HG02763 (cell line): ENCODE measurements at regions not wholly inside any gene's neighbourhood (a gene's known extent, or its start where the extent isn't known, plus 50 kb on each side); places are given as distances from the start of the nearest gene placed in this dataset.

Experiments used
- ATAC-seq: cut with Tn5 transposase; IDR thresholded peaks from one replicate; pipeline ENCODE4 v1.9.1; 2021; ENCODE audit warnings: mild to moderate bottlenecking, moderate library complexity; ENCODE audit not compliant: unreplicated experiment

DNA sequence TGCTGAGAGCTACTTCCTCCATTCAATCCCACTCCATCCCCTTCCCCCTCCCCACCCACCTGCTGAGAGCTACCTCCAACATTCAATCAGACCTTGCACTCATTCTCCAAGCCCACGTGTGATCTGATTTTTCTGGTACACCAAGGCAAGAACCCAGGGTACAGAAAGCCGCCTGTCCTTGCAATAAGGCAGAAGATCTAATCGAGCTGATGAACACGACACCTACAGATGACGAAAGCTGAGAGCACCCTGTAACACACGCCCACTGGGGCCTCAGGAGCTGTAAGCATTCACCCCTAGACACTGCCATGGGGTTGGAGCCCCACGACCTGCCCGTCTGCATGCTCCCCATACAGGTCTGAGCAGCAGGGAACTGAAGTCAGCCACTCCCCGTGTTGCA, 58.3 kb downstream of the TRIML1 start:
- ATAC-seq, result no peak

DNA sequence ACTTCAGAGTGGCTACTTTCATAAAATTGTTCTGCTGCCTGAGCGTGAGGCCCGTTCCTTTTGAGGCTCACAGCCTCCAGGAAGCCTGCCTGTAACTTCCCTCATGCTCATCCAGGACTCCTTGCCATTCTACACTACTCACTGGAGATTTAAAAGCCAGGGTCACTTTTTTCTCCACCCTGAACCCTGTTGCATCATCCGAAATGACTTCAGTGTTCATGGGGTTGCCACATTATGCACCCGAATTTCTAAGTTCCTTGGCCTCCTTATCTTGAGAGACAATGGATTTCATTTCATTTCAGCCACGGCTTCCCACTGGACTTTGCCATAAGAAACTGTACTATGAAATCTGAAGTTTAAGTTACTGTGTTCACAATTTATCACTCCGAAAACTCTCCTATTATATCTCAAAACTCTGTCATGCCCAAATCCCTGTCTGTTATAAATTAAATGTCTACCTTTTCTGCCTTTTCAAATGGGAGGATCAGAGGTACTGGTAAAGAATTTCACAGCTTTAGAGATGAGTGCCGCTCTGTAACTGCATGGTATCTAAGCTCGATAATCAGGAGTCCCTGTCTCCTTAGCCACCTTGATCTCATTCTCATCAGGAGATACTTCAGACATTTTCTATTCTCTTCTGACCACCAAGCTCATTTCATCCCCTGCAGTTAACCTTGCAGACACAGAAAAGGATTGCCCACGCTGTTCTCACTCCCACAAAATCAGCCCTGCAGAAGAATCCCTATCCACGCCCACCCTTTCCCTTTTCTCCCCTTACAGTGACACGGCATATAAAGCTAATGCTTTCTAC, 59.9 kb downstream of the TRIML1 start:
- no peak for ATAC-seq

DNA sequence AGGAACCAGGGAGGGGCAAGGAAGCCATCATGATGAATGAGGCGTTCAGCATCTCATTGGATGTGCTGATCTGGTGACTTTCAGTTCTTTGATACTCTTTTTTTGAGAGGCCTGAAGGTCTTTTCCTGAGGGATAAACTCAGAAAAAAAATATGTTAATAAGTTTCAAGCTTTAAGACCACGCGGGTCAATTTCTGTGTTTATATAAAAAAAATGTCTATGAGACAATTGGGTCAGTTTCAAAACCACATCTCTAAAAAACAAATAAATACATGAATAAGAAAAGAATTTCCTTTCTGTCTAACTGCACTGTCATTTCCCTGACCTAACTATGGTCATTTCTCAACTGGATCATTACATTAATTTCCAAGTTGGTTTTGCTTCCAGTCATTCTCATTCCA, 62.6 kb downstream of the TRIML1 start:
- no peak for ATAC-seq

DNA sequence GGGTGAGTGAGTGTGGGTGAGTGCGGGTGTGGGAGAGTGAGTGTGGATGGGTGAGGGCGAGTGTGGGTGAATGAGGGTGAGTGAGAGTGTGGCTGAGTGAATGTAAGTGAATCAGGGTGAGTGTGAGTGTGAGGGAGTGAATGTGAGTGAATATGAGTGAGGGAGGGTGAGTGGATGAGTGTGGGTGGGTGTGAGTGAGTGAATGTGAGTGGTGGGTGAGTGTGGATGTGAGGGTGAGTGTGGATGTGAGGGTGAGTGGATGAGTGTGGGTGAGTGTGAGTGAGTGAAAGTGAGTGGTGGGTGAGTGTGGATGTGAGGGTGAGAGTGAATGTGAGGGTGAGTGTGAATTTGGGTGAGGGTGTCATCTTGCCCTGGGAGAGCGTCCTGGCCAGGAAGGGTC, 67.5 kb downstream of the TRIML1 start:
- ATAC-seq, result no peak

DNA sequence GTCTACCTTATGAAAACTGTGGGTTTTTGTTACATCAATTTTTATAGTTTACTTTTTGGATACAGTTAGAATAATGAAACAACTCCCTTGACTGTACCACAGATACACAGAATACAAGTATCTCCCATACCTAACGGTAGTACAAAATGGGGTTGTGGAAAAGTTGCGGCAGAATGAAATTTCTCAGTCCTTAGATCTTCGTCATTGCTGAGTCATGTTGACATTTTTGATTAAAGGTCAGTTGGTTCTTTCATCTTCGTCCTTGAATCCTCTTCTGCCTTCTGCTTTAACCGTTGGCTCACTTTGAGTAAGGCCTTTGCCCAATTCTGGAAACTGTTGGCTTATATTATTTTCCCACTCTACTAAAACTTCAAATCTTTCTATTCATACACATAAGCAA, 75.6 kb downstream of the TRIML1 start:
- ATAC-seq, result no peak

DNA sequence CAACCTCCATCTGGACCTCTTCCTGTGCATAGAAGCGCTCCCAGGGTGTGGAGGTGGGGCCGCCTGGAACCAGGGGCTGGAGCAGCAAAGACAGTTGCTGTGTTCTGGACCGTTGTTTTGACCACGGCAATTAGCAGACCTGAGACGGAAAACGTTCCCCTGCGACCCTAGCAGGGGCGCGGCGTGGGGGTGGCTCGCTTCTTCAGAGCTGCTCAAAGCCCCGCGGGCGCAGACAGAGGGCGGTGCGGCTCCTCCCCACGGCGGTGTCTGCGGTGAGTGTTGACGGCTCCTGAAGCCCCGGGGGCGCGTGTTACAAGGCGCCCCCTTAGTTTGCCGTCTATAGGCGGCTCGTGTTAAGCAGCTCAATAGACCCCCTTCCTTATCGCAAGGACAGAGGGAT, 79.2 kb downstream of the TRIML1 start:
- no peak for ATAC-seq

DNA sequence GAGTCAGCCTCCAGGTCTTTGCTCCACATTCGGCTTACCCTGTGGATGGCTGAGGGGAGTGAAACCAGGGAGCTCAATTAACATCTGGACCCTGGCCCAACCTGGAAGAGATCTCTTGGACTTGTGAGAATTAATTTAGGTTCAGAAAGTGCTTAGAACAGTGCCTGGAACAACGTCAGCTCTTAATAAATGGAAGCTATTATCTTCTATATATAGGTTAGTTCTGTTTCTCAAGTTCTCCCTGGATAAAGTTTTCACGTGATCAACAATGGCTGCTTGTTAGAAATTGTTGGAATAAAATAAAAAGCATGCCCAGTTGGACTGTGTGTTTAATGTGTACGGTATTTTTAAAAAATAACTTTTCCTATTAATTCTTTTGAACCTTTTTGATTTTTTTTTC, 80.8 kb downstream of the TRIML1 start:
- ATAC-seq, result no peak

DNA sequence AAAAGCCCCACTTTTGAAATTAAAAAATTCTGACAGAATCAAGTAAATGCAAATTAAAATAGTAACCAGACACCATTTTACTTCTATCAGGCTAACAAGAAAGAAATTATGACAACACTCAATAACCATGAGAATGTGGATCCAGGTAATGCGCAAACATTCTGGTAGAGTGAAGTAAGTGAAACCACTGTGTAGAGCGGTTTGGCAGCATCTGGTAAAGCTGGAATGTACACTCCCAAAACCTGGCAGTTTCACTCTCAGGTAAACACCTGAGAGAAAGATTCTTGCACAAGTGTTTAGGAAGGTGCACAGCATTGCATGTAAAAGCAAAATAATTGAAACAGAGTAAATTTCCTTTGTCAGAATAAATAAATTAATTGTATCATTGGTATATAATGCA, 81.8 kb downstream of the TRIML1 start:
- ATAC-seq, result no peak

DNA sequence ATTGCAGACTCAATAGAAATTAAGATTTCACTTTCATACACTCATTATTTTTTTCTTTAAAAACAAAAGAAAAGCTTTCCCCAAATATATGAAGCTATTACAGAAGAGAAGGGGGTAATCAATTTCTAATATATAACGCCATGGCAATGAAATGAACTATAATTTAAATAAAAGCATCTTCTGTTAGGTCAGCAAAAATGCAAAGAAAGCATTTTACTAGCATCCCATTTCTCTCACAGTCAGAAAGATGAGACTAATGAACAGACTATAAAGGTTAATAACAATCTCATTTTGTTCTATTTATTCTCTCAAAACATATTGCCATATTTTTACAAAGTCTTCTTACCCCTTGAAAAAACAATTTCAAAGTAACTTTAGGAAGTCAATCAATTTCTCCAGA, 89.0 kb downstream of the TRIML1 start:
- ATAC-seq, result no peak

DNA sequence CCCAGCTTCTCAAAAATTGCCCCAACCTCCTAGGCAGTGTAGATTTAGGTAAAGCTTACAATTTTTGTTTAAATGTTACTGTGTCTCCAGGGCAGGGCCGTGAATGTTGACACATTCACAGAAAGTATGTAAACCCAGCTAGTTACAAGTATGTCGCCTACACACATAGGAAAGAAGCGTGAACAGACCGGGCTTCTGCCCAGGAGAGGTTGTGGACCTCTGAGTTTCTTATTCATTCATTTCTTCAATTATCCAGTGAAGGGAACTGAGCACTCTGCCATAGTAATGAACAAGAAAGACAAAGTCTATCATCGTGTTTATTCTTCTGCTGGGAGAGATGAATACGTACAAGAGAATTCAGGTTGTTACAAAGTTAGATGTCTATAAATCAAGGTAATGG, 93.2 kb downstream of the TRIML1 start:
- no peak for ATAC-seq

DNA sequence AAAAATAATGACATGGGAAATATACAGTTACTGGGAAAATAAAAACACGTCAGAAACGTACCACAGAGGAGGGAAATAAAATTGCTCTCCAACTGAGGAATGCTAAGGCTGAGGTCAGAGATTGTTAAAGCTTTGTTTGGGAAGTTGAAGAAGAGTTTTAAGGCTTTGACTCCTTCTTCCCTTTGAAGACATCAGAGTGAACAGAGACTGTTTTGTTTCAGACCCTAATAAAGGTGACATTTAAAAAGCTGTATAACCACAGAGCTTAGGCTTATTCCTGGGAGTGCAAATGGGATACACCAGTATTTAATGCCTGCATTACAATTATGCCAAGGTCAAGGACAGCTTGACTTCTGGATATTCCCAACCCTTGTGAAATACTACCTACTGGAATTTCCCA, 102.8 kb downstream of the TRIML1 start:
- no peak for ATAC-seq

DNA sequence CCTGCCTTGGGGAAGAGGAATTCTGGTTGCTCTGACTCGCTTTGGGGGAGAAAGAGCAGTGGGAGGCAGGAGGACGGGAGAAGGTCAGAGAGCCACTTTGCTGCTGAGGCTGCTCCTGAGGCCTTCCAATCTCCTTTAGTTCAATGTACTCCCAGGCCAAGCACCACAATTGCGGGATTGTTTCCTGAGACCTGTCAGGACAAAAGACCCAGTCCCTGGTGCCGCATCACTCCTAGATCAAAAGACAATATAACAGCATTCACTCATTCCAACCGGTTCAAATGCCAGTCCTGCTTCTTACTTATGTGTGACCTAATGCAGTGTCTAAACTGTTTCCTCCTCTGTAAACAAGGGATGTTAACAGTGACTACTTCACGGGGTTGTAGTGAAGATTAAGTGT, 106.4 kb downstream of the TRIML1 start:
- no peak for ATAC-seq

DNA sequence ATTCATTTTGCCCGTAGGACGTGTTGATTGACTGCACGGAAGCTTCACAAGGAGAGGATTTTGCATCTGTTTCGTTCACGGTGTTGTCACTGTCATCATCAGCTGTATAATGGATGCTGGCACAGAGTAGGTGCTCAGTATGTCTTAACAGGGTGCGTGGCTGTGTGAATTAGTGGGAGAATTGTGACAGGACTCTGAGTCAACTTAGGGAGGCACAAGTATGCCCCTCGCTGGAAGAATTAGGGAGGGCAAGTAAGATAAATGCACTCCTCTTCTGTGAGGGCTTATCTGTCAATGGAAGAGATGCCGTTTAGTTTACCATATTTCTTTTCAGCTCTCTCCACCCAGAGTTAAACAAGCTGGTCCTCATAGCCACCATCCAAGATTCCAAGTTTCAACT, 107.2 kb downstream of the TRIML1 start:
- no peak for ATAC-seq

DNA sequence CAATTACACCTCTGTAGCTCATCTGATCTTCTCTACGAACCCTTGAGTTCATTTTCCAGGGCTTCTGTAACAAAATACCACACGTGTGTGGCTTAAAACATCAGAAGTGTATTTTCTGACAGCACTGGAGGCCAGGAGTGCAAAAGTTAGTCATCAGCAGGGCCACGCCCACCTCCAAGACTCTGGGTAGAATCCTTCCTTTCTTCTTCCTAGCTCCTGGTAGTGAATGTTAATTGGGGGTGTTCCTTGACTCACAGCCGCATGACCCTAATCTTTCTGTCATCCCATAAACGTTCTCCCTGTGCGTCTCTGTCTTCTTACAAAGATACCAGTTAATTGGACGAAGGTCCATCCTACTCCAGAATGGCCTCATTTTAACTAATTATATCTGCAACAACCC, 115.0 kb downstream of the TRIML1 start:
- no peak for ATAC-seq

DNA sequence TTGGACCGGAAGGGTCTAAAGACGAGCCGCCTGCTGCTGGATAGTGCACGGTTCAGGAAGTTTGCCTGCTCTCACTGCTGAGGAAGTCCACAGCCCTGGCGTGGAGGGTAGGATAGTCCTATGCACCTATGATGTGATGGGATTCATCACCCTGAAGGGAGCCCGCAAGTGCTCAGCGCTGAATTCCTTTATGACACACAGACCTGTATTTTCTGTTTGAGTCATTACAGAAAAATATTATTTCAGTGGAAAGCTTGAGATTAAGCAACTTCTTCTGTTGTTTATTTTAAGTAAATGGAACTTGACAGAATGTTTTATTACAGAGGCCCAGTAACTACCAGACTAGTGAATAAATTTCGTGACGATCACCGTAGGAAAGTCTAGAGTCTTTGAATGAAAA, 123.2 kb downstream of the TRIML1 start:
- no peak for ATAC-seq

DNA sequence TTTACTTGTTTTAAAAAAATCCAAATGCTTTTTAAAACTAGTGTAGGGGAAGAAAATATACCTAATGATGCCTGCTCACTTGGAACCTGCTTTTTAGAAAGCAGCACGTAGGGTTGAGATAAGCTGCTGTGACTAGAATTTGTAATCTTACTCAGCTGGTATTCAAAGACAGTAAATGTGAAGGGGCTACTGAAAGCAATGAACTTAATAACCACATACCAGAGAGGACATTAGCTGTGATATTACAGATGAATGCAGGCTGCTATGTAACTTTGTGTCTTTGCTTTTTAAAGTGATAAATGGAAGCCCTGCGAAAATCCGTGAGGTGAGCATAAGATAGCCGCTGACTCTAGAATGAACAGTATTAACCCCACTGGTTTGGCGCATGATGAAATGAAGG, 124.1 kb downstream of the TRIML1 start:
- no peak for ATAC-seq

DNA sequence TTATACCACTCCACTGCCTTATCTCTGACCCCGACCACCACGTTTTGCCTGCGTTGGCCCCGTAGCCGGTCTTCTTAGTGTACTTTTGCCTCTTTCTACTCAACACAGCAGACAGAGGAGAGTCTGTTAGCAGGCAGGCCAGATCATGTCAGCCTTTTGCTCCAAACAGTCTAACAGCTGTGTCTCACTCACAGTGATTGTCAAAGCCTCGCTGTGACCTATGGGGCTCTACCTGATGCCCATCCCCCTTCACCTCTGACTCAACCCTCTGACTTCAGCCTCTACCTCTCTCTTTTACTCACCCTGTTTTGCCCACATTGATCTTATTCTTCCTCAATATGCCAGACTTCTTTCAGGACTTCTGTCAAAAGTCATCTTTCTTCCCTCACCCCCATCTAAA, 127.1 kb downstream of the TRIML1 start:
- ATAC-seq, result no peak

DNA sequence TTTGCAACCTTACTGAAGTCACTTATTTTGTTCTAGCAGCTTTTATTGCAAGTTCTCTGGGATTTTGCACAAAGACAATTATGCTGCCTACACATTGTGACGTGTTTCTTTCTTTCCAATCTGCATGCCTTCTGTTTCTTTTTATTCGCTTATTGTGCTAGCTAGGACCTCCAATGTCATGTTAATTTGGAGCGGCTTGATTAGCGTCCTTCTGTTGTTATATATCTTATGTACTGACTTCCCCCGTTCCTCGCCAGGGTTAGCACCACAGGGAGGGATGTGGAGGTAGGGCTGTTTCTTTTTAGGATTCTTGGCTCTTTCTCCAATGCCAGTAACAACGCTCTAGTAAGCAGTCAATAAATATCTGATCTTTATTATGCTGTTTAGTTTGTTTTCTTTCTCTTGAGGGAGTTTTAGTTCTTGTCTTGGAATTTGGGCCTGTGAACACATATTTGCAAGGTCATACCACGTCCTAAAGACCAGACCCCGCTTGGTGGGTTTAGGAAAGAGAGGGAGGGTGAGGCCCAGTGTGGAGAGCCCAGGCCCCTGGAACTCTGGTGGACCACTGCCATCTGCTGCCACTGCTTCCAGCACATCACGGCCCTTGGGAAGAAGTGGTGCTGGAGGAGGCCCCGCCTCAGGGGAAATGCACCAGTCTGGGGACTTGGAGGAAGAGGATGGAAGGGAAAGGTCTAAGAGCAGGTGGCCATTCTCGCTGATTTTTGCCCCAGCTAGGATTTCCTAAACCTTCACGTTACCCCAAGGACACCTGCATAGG, 129.1 kb downstream of the TRIML1 start:
- no peak for ATAC-seq

DNA sequence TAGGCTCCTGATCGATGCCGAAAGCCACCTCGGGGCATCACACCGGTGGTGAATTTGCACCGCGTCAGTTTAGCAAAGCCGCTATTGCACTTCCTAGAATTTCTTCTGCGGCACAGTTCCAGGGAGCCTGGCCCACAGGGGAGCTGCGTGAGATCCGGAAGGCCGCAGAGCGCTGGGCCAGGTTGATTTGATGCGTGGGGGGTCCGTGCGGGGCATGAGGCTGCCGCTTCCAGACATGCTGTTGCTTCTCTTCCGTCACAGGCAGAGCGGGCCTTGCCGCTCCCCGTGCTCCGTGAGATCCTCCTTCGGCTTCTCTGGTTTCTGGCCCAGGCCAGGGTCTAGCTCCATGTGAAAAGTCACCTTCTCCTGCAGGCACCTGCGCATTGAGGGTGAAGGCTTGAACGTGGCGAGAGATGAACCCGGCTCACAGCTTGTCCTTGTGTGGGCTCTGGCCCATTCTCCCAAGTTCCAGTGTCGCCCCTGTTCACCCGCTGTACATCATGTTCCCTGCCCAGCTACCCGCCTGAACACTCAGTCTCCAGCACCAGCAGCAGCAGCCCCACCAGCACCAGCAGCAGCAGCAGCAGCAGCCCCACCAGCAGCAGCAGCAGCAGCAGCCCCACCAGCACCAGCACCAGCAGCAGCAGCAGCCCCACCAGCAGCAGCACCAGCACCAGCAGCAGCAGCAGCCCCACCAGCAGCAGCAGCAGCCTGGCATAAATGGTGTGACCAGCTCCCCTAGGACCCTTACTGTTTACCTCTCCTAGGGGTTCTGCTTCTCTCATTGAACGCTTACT, 131.2 kb downstream of the TRIML1 start:
- no peak for ATAC-seq

DNA sequence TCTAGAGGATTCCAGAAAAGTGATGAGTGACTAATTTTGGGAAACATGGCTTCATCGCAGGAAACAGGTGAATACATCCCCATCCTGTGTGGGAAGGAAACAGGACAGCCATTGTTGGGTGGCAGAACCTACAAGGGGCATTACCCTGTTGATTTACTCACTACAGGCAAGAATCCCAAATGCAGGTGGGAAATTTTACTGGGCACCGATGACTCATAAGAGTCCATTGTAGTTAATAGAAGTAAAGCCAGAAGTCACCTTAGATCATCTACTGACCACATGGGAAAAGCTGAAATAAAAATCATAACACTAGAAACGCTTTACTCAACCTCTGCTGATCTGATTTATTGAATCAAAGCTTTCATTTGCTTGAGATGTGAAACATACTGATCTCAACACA, 136.4 kb downstream of the TRIML1 start:
- no peak for ATAC-seq

DNA sequence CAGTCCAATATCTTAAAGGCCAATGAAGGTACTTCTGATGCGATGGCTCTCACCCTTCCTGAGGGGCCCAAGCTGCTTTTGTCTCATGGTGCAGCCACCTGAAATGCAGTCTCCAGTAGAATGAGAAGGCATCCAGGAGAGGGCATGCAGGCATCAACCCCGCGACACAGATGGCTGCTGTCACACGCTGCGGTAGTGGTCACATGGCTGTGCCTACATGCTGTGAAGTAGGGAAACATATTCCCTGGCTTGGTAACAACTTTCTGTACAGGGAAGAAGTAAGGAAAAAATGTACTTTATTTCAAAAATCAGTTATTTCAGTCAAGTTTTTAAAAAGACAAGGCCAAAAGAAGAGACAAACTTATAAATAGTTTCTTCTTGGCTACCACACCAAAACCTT, 139.9 kb downstream of the TRIML1 start:
- no peak for ATAC-seq
